Panc1 (cell line): ENCODE measurements at regions not wholly inside any gene's neighbourhood (a gene's known extent, or its start where the extent isn't known, plus 50 kb on each side); places are given as distances from the start of the nearest gene placed in this dataset.

ENCODE experiments used
- ATAC-seq: fragments of 200-7000 bp; cut with Tn5 transposase; 2 replicates; pipeline ENCODE4 v1.9.1; 2020; ENCODE audit warnings: mild to moderate bottlenecking, moderate library complexity
- BruUV-seq: library from RNA; stranded (reverse); fragments of 400-500 nt; replicated peaks from 2 replicates; lab custom pipeline; 2021; lab: Mats Ljungman, UMichigan
- CTCF ChIA-PET: fragments of 300-600 bp; sonication (Branson Sonifier 250); formaldehyde crosslinking; loops from one replicate; lab custom pipeline; 2022; ENCODE audit warnings: antibody characterized with exemption; lab: Charles Lee
- POLR2A ChIA-PET: fragments of 300-600 bp; sonication (Branson Sonifier 250); formaldehyde crosslinking; loops from one replicate; lab custom pipeline; 2022; ENCODE audit warnings: antibody characterized with exemption; lab: Charles Lee
- DNase-seq: peaks from one replicate; pipeline ENCODE4 v3.0.0-alpha.2; 2010; ENCODE audit warnings: low read depth, low spot score
- H3K27ac ChIP-seq: 2 replicates; pipeline ENCODE4 v1.5.1; 2011; ENCODE audit warnings: mild to moderate bottlenecking, low read length, inconsistent platforms
- H3K27me3 ChIP-seq: fragments of 200-500 bp; sonication (Bioruptor generic); 2 replicates; pipeline ENCODE4 v1.6.0; 2014; ENCODE audit warnings: low read length, inconsistent platforms; ENCODE audit not compliant: control insufficient read depth, insufficient read depth
- H3K36me3 ChIP-seq: fragments of 200-500 bp; sonication (Bioruptor generic); 2 replicates; pipeline ENCODE4 v1.5.1; 2014; ENCODE audit warnings: inconsistent platforms, mild to moderate bottlenecking, low read length, moderate library complexity; ENCODE audit not compliant: control insufficient read depth, insufficient read depth
- H3K4me1 ChIP-seq: 2 replicates; pipeline ENCODE4 v1.5.1; 2011; ENCODE audit warnings: inconsistent platforms, mild to moderate bottlenecking, low read length, moderate library complexity; ENCODE audit not compliant: control insufficient read depth, insufficient read depth
- H3K4me3 ChIP-seq, 2 experiments: 2 replicates each; pipeline ENCODE4 v1.5.1; 2011 to 2012; ENCODE audit warnings: low read depth in 2 of 2, low read length in 2 of 2, mild to moderate bottlenecking in 2 of 2, inconsistent platforms in 1 of 2, moderate library complexity in 1 of 2
- H3K9me3 ChIP-seq: fragments of 200-500 bp; sonication (Bioruptor generic); 2 replicates; pipeline ENCODE4 v1.5.1; 2014; ENCODE audit warnings: low read depth, mild to moderate bottlenecking, inconsistent platforms, low read length, moderate library complexity; ENCODE audit not compliant: control insufficient read depth, insufficient read depth
- POLR2AphosphoS5 ChIP-seq: IDR thresholded peaks from 2 replicates; pipeline ENCODE4 v1.6.1; 2012; ENCODE audit warnings: mild to moderate bottlenecking, low read depth, low read length, moderate library complexity
- SIN3A ChIP-seq: IDR thresholded peaks from 2 replicates; pipeline ENCODE4 v1.6.1; 2012; ENCODE audit warnings: low read depth, mild to moderate bottlenecking, low read length, moderate library complexity, borderline replicate concordance; ENCODE audit not compliant: insufficient read depth
- TCF7L2 ChIP-seq: IDR thresholded peaks from 2 replicates; pipeline ENCODE4 v1.6.1; 2011; ENCODE audit warnings: mild to moderate bottlenecking, low read depth, low read length, inconsistent platforms
- in situ Hi-C: cut with HindIII; loops from 2 replicates; pipeline ENCODE4 v1.10.0; 2016; ENCODE audit warnings: low sequenced_read_pairs, low pct_unique_long_range_greater_than_20kb
- intact Hi-C: fragments of 100-400 bp; cut with micrococcal nuclease; formaldehyde crosslinking; loops from one replicate; pipeline ENCODE4 v1.10.0; 2022; ENCODE audit not compliant: unreplicated experiment
- TF ChIP-seq, protein P1 (sequence below), 2 experiments: IDR thresholded peaks; 2 replicates each; pipeline ENCODE4 v1.6.1; 2011 to 2012; ENCODE audit warnings: low read depth in 2 of 2, control low read depth in 1 of 2, low read length in 1 of 2, mild to moderate bottlenecking in 1 of 2, moderate library complexity in 1 of 2; ENCODE audit not compliant: insufficient read depth in 1 of 2
- TF ChIP-seq, protein P2 (sequence below): fragments of 450-650 bp; IDR thresholded peaks from 2 replicates; pipeline ENCODE4 v1.5.1; 2017; ENCODE audit warnings: mild to moderate bottlenecking

DNA sequence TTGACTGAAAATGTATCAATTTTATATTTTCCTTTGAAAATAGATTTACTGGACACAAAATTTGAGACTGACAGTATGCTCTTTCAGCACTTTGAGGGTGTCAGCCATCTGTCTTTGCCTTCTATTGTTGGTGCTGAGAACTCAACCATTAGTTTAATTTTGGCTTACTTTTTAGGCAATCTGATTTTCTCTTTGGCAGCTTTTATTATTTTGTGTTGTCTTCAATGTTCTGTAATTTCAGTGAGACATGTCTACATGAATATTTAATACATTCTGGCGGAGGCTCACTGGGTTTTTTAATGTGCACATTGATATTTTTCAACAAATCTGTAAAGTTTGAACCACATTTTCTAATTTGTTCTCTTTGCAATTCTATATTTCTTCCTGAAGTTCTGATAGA lies 648.6 kb downstream of the C6orf118 start:
- in situ Hi-C loops, result no loop called here
- H3K4me3 ChIP-seq, result no peak overlapping the region
- CTCF ChIA-PET, result no interaction called here
- POLR2A ChIA-PET, result no interaction called here
- H3K27ac ChIP-seq, result no peak overlapping the region
- no TSS peak for BruUV-seq
- DNase-seq (no peak), ATAC-seq (no peak)
- TF ChIP-seq, protein P1, sequence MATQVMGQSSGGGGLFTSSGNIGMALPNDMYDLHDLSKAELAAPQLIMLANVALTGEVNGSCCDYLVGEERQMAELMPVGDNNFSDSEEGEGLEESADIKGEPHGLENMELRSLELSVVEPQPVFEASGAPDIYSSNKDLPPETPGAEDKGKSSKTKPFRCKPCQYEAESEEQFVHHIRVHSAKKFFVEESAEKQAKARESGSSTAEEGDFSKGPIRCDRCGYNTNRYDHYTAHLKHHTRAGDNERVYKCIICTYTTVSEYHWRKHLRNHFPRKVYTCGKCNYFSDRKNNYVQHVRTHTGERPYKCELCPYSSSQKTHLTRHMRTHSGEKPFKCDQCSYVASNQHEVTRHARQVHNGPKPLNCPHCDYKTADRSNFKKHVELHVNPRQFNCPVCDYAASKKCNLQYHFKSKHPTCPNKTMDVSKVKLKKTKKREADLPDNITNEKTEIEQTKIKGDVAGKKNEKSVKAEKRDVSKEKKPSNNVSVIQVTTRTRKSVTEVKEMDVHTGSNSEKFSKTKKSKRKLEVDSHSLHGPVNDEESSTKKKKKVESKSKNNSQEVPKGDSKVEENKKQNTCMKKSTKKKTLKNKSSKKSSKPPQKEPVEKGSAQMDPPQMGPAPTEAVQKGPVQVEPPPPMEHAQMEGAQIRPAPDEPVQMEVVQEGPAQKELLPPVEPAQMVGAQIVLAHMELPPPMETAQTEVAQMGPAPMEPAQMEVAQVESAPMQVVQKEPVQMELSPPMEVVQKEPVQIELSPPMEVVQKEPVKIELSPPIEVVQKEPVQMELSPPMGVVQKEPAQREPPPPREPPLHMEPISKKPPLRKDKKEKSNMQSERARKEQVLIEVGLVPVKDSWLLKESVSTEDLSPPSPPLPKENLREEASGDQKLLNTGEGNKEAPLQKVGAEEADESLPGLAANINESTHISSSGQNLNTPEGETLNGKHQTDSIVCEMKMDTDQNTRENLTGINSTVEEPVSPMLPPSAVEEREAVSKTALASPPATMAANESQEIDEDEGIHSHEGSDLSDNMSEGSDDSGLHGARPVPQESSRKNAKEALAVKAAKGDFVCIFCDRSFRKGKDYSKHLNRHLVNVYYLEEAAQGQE (IDR thresholded peaks at IDR 0.05; ENCODE audit: insufficient read depth in 1 of 2, low read depth in 2 of 2, low read length in 1 of 2), result no peak
- TF ChIP-seq, protein P2, sequence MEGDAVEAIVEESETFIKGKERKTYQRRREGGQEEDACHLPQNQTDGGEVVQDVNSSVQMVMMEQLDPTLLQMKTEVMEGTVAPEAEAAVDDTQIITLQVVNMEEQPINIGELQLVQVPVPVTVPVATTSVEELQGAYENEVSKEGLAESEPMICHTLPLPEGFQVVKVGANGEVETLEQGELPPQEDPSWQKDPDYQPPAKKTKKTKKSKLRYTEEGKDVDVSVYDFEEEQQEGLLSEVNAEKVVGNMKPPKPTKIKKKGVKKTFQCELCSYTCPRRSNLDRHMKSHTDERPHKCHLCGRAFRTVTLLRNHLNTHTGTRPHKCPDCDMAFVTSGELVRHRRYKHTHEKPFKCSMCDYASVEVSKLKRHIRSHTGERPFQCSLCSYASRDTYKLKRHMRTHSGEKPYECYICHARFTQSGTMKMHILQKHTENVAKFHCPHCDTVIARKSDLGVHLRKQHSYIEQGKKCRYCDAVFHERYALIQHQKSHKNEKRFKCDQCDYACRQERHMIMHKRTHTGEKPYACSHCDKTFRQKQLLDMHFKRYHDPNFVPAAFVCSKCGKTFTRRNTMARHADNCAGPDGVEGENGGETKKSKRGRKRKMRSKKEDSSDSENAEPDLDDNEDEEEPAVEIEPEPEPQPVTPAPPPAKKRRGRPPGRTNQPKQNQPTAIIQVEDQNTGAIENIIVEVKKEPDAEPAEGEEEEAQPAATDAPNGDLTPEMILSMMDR, result no peak
- TF ChIP-seq POLR2AphosphoS5, result no peak
- no peak for TF ChIP-seq TCF7L2
- TF ChIP-seq SIN3A, result no peak
- intact Hi-C loops, result no loop called here
- no peaks in the 10 kb centered on the region for H3K36me3 ChIP-seq
- H3K4me1 ChIP-seq, result no peaks in the 10 kb centered on the region
- no peaks in the 10 kb centered on the region for H3K9me3 ChIP-seq
- no peaks in the 10 kb centered on the region for H3K27me3 ChIP-seq

DNA sequence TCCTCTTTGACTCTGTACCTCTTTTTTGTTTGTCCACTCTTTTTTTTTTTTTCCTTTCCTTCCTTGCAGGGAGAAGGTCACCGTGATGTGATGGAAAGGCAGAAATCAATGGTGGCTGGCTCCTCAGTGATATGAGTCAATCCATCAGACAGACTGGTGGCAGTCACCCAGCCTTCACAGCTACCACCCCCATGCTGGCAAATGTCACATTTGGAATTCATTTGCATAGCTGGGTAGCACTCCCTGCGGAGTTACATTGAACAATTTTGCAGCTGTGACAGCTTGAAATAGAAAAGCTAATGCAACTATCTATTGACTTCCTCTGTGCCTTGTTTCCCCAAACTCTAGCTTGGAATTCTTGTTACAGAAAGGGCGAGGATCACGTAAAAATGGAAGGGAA lies 668.4 kb downstream of the C6orf118 start:
- ATAC-seq (no peak), DNase-seq (no peak)
- Histone ChIP-seq H3K27ac (no peak overlapping the region), H3K27me3 (no peaks in the 10 kb centered on the region), H3K36me3 (no peaks in the 10 kb centered on the region), H3K4me3 (no peak overlapping the region), H3K4me1 (no peaks in the 10 kb centered on the region; the same call in 1 of the 2 replicates), H3K9me3 (no peaks in the 10 kb centered on the region; the same call in 1 of the 2 replicates)
- BruUV-seq, result no TSS peak
- in situ Hi-C loops (no loop called here), intact Hi-C loops (no loop called here)
- no peak for TF ChIP-seq POLR2AphosphoS5
- TF ChIP-seq, protein P1 (IDR thresholded peaks at IDR 0.05; ENCODE audit: insufficient read depth in 1 of 2, low read depth in 2 of 2, low read length in 1 of 2), result no peak
- TF ChIP-seq SIN3A, result no peak
- no peak for TF ChIP-seq TCF7L2
- TF ChIP-seq, protein P2, result no peak
- ChIA-PET POLR2A (no interaction called here), CTCF (no interaction called here)
